Activated T-cell treated with anti-CD3 and anti-CD28 coated beads, Interleukin-2, amount 50 U/mL, for 1 hour (primary cell): ENCODE measurements at regions not wholly inside any gene's neighbourhood (a gene's known extent, or its start where the extent isn't known, plus 50 kb on each side); places are given as distances from the start of the nearest gene placed in this dataset.

ENCODE experiments used
- DNase-seq: peaks from one replicate; pipeline ENCODE4 v3.0.0-alpha.2; 2020

- DNase-seq = no peak
These were observed 211.0 kb upstream of the ADAMTS16 start for GRCh38 chr5:4929092-4929655.

GRCh38 chr5:4939042-4939781 lies 200.9 kb upstream of the ADAMTS16 start:
- no peak for DNase-seq

GRCh38 chr5:4941161-4941560 lies 199.0 kb upstream of the ADAMTS16 start:
- DNase-seq = no peak

GRCh38 chr5:4941957-4942830 lies 197.9 kb upstream of the ADAMTS16 start:
- DNase-seq = no peak

GRCh38 chr5:4942831-4943178 lies 197.3 kb upstream of the ADAMTS16 start:
- DNase-seq = no peak

- no peak for DNase-seq
These were observed 194.8 kb upstream of the ADAMTS16 start for GRCh38 chr5:4945296-4945695.

GRCh38 chr5:4947106-4947505 lies 193.0 kb upstream of the ADAMTS16 start:
- no peak for DNase-seq

GRCh38 chr5:4947893-4948536 lies 192.1 kb upstream of the ADAMTS16 start:
- no peak for DNase-seq

GRCh38 chr5:4949108-4949507 lies 191.0 kb upstream of the ADAMTS16 start:
- DNase-seq = no peak

GRCh38 chr5:4953576-4953975 lies 186.6 kb upstream of the ADAMTS16 start:
- DNase-seq = no peak

- no peak for DNase-seq
These were observed 186.1 kb upstream of the ADAMTS16 start for GRCh38 chr5:4954048-4954447.

GRCh38 chr5:4963265-4963664 lies 176.9 kb upstream of the ADAMTS16 start:
- no peak for DNase-seq

- no peak for DNase-seq
These were observed 170.8 kb upstream of the ADAMTS16 start for GRCh38 chr5:4969351-4969750.

- DNase-seq = no peak
These were observed 170.0 kb upstream of the ADAMTS16 start for GRCh38 chr5:4970171-4970570.

- no peak for DNase-seq
These were observed 163.2 kb upstream of the ADAMTS16 start for GRCh38 chr5:4976902-4977301.

- no peak for DNase-seq
These were observed 162.6 kb upstream of the ADAMTS16 start for GRCh38 chr5:4977416-4978110.

- no peak for DNase-seq
These were observed 159.9 kb upstream of the ADAMTS16 start for GRCh38 chr5:4980201-4980600.

GRCh38 chr5:4981608-4982007 lies 158.5 kb upstream of the ADAMTS16 start:
- no peak for DNase-seq

GRCh38 chr5:4983701-4984100 lies 156.4 kb upstream of the ADAMTS16 start:
- no peak for DNase-seq

GRCh38 chr5:4984461-4984860 lies 155.7 kb upstream of the ADAMTS16 start:
- no peak for DNase-seq

GRCh38 chr5:4987431-4987830 lies 152.7 kb upstream of the ADAMTS16 start:
- no peak for DNase-seq

GRCh38 chr5:4989118-4989517 lies 151.0 kb upstream of the ADAMTS16 start:
- no peak for DNase-seq

GRCh38 chr5:4990017-4990416 lies 150.1 kb upstream of the ADAMTS16 start:
- DNase-seq = no peak
